Parathyroid adenoma (tissue), 2 donors: ENCODE measurements at regions not wholly inside any gene's neighbourhood (a gene's known extent, or its start where the extent isn't known, plus 50 kb on each side); places are given as distances from the start of the nearest gene placed in this dataset.
"Not testable (repeated sequence)": the region's sequence is repeated elsewhere in the genome, so short reads cannot be mapped to it uniquely, and the experiment has no call there.

ENCODE experiments used
- H2AFZ ChIP-seq: fragments of 300-600 bp; sonication (generic); one replicate; pipeline ENCODE4 v1.7.0; 2017; ENCODE audit warnings: antibody characterized with exemption, mild to moderate bottlenecking
- H3K27ac ChIP-seq: fragments of 300-600 bp; sonication (generic); one replicate; pipeline ENCODE4 v1.7.0; 2017
- H3K27me3 ChIP-seq: fragments of 300-600 bp; sonication (generic); one replicate; pipeline ENCODE4 v1.7.0; 2017; ENCODE audit warnings: low read length; ENCODE audit not compliant: control insufficient read depth, insufficient read depth
- H3K36me3 ChIP-seq: fragments of 300-600 bp; sonication (generic); one replicate; pipeline ENCODE4 v1.7.0; 2017; ENCODE audit warnings: low read length; ENCODE audit not compliant: control insufficient read depth, insufficient read depth
- H3K4me1 ChIP-seq: fragments of 300-600 bp; sonication (generic); one replicate; pipeline ENCODE4 v1.7.0; 2017; ENCODE audit warnings: control low read depth
- H3K4me2 ChIP-seq: fragments of 300-600 bp; sonication (generic); one replicate; pipeline ENCODE4 v1.7.0; 2017; ENCODE audit warnings: low read length
- H3K4me3 ChIP-seq: fragments of 300-600 bp; sonication (generic); one replicate; pipeline ENCODE4 v1.7.0; 2017; ENCODE audit warnings: low read depth, low read length
- H3K79me2 ChIP-seq: fragments of 300-600 bp; sonication (generic); one replicate; pipeline ENCODE4 v1.7.0; 2017; ENCODE audit warnings: control low read depth
- H3K9ac ChIP-seq: fragments of 300-600 bp; sonication (generic); one replicate; pipeline ENCODE4 v1.7.0; 2017; ENCODE audit warnings: mild to moderate bottlenecking
- H3K9me3 ChIP-seq: fragments of 300-600 bp; sonication (generic); one replicate; pipeline ENCODE4 v1.7.0; 2017; ENCODE audit warnings: low read length; ENCODE audit not compliant: control insufficient read depth
- TF ChIP-seq, protein P1 (sequence below): fragments of 300-600 bp; sonication (generic); IDR thresholded peaks from one replicate; pipeline ENCODE4 v1.7.0; 2017; ENCODE audit warnings: antibody characterized with exemption, mild to moderate bottlenecking
- donor health status: primary hyperparathyroidism.

DNA sequence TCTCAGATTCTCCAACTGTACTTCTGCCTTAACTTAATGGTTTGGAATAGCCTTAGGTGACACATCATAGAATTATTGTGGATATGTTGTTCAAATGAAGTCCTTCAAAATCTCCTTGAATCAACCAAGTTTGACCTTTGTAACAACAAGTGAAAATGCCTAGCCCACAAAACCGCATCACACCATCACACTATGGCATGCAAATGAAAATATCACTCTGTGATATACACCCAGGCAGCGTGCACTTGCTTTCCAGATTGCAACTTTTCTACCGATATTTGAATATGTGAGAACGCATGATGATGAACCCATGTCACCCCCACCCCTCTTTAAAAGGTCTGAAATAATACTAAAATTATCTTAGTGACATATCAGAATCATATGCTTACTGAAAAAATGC, 656.7 kb downstream of the GABRG1 start:
- H3K4me3 ChIP-seq = no peak overlapping the region
- TF ChIP-seq, protein P1, sequence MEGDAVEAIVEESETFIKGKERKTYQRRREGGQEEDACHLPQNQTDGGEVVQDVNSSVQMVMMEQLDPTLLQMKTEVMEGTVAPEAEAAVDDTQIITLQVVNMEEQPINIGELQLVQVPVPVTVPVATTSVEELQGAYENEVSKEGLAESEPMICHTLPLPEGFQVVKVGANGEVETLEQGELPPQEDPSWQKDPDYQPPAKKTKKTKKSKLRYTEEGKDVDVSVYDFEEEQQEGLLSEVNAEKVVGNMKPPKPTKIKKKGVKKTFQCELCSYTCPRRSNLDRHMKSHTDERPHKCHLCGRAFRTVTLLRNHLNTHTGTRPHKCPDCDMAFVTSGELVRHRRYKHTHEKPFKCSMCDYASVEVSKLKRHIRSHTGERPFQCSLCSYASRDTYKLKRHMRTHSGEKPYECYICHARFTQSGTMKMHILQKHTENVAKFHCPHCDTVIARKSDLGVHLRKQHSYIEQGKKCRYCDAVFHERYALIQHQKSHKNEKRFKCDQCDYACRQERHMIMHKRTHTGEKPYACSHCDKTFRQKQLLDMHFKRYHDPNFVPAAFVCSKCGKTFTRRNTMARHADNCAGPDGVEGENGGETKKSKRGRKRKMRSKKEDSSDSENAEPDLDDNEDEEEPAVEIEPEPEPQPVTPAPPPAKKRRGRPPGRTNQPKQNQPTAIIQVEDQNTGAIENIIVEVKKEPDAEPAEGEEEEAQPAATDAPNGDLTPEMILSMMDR = no peak
- H3K79me2 ChIP-seq = no peaks in the 10 kb centered on the region
- H3K9ac ChIP-seq = no peak overlapping the region
- no peaks in the 10 kb centered on the region for H3K27me3 ChIP-seq
- H3K9me3 ChIP-seq = no peaks in the 10 kb centered on the region
- H3K36me3 ChIP-seq = no peaks in the 10 kb centered on the region
- no peaks in the 10 kb centered on the region for H3K4me1 ChIP-seq
- H3K4me2 ChIP-seq = no peak overlapping the region
- no peak overlapping the region for H3K27ac ChIP-seq
- no peak overlapping the region for H2AFZ ChIP-seq

DNA sequence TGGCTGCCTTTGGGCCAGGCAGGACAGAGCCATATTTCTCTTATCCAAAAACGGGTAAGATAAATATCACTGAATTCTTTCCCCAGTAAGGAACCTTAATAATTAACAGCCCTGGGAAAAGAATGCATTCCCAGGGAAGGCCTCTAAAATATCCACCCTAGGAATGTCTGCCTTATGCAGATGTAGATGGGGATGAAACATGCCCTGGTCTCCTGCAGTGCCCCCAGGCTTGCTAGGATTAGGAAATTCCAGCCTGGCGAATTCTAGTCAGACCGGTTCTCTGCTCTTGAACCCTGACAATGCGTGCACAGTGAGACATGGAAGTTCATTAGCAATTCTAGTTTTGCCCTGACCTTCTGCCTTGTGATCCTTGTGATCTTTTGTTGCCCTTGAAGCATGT, 663.7 kb downstream of the GABRG1 start:
- not testable (repeated sequence) for H3K9me3 ChIP-seq, H3K79me2 ChIP-seq, H2AFZ ChIP-seq, H3K4me3 ChIP-seq, H3K27me3 ChIP-seq, H3K9ac ChIP-seq, H3K36me3 ChIP-seq, H3K4me2 ChIP-seq, H3K27ac ChIP-seq, H3K4me1 ChIP-seq

DNA sequence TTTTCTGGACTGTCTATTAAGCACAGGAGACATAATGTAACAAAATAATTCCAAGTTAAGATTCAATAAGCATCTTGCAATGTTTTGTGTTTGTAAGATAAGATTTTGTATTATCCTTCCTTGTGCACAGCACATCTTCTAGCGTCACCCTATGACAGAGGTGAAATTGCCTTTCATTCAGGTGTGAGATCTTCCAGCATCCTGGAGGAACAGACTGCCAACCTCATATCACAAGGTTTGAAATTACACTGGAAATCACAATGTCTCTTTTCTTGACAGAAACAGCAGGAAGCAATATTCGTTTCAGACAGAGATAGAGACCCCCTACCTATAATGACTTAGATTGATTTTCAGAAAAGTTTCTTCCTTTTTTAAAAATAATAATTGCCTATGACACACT, 668.6 kb downstream of the GABRG1 start:
- H3K36me3 ChIP-seq = no peaks in the 10 kb centered on the region
- H3K4me2 ChIP-seq = no peak overlapping the region
- H2AFZ ChIP-seq = no peak overlapping the region
- TF ChIP-seq, protein P1 = no peak
- no peaks in the 10 kb centered on the region for H3K27me3 ChIP-seq
- no peak overlapping the region for H3K9ac ChIP-seq
- H3K4me3 ChIP-seq = no peak overlapping the region
- H3K4me1 ChIP-seq = no peaks in the 10 kb centered on the region
- H3K9me3 ChIP-seq = no peaks in the 10 kb centered on the region
- no peak overlapping the region for H3K27ac ChIP-seq
- no peaks in the 10 kb centered on the region for H3K79me2 ChIP-seq

DNA sequence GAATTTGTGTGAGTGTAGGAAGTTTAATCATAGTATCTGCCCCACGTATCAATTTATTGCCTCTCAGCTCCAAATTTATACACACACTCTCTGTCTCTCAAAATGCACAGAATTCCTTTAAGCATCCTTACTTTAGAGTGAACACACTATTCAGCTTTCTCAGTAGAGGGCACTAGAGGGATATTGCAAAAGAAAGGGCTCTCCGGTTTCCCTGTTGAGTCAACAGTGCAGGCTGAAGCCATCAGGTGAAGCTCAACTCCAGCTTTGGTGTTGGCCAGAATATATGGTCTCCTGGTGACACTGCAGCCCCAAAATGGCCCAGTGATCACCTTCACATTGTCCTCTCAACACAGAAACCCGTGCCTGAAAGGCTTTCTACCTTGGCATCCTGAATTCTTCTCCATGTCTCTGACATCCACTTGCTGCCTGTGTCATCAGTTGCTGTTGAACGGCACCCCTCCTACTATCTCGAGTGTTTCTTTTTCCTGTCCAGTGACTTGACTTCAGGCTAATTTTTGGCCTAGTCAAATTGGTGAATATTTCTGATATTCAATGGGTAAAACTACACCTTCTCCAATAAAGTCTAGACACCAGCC, 670.5 kb downstream of the GABRG1 start:
- Histone ChIP-seq H3K27me3 (no peaks in the 10 kb centered on the region), H3K4me2 (no peak overlapping the region), H3K4me1 (no peaks in the 10 kb centered on the region), H3K79me2 (no peaks in the 10 kb centered on the region), H3K9me3 (no peaks in the 10 kb centered on the region), H2AFZ (no peak overlapping the region), H3K36me3 (no peaks in the 10 kb centered on the region), H3K27ac (no peak overlapping the region), H3K9ac (no peak overlapping the region), H3K4me3 (no peak overlapping the region)
- TF ChIP-seq, protein P1 = peak; percentile 11

DNA sequence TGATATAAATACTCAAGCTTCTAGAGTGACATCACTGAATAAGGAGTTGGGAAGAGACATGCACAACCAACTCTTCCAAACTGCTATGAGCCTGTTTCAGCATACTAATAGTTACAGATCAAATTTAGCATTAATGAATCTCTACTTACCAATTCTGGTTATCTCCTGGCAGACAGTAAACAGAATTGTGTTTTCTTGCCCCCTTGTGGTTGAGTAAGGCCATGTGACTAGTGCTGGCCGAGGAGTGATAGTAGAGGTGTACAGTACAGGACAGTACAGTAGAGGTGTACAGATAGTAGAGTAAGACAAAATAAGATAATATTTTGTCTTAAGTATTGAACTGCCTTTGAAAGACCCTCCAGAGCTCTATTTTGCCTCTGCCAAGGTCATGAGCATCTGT, 681.4 kb downstream of the GABRG1 start:
- no peak overlapping the region for H3K9ac ChIP-seq
- no peak overlapping the region for H3K27ac ChIP-seq
- no peaks in the 10 kb centered on the region for H3K27me3 ChIP-seq
- H3K4me2 ChIP-seq = no peak overlapping the region
- no peaks in the 10 kb centered on the region for H3K36me3 ChIP-seq
- no peaks in the 10 kb centered on the region for H3K79me2 ChIP-seq
- no peak overlapping the region for H3K4me3 ChIP-seq
- no peaks in the 10 kb centered on the region for H3K4me1 ChIP-seq
- H3K9me3 ChIP-seq = no peaks in the 10 kb centered on the region
- TF ChIP-seq, protein P1 = no peak
- no peak overlapping the region for H2AFZ ChIP-seq
